Lower leg skin (tissue), 3 donors: ENCODE measurements at regions not wholly inside any gene's neighbourhood (a gene's known extent, or its start where the extent isn't known, plus 50 kb on each side); places are given as distances from the start of the nearest gene placed in this dataset.

Experiments
- CTCF ChIP-seq, 3 donors: fragments of 450-650 bp; IDR thresholded peaks; one replicate each; pipeline ENCODE4 v1.5.1; 2016; ENCODE audit warnings: antibody characterized with exemption in 3 of 3, mild to moderate bottlenecking in 3 of 3, moderate library complexity in 2 of 3
- POLR2A ChIP-seq, 2 donors: fragments of 450-650 bp; IDR thresholded peaks; one replicate each; pipeline ENCODE4 v1.6.1; 2016 to 2017; ENCODE audit warnings: antibody characterized with exemption in 2 of 2, mild to moderate bottlenecking in 1 of 2, moderate library complexity in 1 of 2

GRCh38 chr15:68504681-68505170 lies 72.8 kb upstream of the ITGA11 start:
- TF ChIP-seq CTCF (IDR thresholded peaks at IDR 0.05) (no peak), POLR2A (IDR thresholded peaks at IDR 0.05) (no peak)
